Astrocyte of the cerebellum (primary cell): ENCODE measurements at regions not wholly inside any gene's neighbourhood (a gene's known extent, or its start where the extent isn't known, plus 50 kb on each side); places are given as distances from the start of the nearest gene placed in this dataset.

ENCODE experiments used
- DNase-seq: peaks from one replicate; pipeline ENCODE4 v3.0.0-alpha.2; 2011; ENCODE audit warnings: low read depth
- H3K4me3 ChIP-seq: 2 replicates; pipeline ENCODE4 v1.5.1; 2011; ENCODE audit warnings: mild to moderate bottlenecking, low read depth, low read length, moderate library complexity
- in situ Hi-C: cut with HindIII; loops from 2 replicates; pipeline ENCODE4 v1.10.0; 2017; ENCODE audit warnings: low sequenced_read_pairs
- TF ChIP-seq, protein P1 (sequence below): IDR thresholded peaks from 2 replicates; pipeline ENCODE4 v1.5.1; 2012; ENCODE audit warnings: low read length, low read depth, moderate library complexity, mild to moderate bottlenecking; ENCODE audit errors: missing control alignments

GRCh38 chr3:20696388-20697150 lies 510.6 kb upstream of the SGO1 start:
- H3K4me3 ChIP-seq, result no peak overlapping the region
- TF ChIP-seq, protein P1, sequence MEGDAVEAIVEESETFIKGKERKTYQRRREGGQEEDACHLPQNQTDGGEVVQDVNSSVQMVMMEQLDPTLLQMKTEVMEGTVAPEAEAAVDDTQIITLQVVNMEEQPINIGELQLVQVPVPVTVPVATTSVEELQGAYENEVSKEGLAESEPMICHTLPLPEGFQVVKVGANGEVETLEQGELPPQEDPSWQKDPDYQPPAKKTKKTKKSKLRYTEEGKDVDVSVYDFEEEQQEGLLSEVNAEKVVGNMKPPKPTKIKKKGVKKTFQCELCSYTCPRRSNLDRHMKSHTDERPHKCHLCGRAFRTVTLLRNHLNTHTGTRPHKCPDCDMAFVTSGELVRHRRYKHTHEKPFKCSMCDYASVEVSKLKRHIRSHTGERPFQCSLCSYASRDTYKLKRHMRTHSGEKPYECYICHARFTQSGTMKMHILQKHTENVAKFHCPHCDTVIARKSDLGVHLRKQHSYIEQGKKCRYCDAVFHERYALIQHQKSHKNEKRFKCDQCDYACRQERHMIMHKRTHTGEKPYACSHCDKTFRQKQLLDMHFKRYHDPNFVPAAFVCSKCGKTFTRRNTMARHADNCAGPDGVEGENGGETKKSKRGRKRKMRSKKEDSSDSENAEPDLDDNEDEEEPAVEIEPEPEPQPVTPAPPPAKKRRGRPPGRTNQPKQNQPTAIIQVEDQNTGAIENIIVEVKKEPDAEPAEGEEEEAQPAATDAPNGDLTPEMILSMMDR, result no peak
- DNase-seq, result no peak
- in situ Hi-C loops, result no loop called here

- TF ChIP-seq, protein P1, result no peak
- DNase-seq, result no peak
- no peak overlapping the region for H3K4me3 ChIP-seq
- in situ Hi-C loops, result no loop called here
Observed at GRCh38 chr3:20692675-20693074, 506.7 kb upstream of the SGO1 start.

DNA sequence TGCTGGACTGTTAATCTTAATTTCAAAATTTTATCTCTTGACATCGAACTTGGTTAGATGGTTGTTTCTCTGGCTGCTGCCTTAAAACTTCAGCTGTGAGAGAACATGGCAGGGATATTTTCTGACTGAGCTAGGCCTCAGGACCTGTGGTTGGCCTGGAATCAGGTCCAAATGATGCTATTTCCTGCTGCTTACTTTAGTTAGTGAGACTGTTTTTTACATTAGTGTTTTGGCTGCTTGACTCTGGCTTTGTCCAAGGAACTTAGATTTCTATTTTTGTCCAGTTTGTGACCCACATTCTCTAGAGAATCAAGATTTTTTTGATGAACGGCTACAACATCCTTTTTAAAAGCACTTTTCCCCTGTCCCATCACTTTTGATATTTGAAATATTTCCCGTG lies 497.9 kb upstream of the SGO1 start:
- no peak overlapping the region for H3K4me3 ChIP-seq
- in situ Hi-C loops, result no loop called here
- DNase-seq, result peak; percentile 83
- TF ChIP-seq, protein P1, result no peak

- no peak overlapping the region for H3K4me3 ChIP-seq
- TF ChIP-seq, protein P1, result no peak
- DNase-seq, result peak; percentile 75
- in situ Hi-C loops, result no loop called here
Observed at GRCh38 chr3:20682573-20682972, 496.6 kb upstream of the SGO1 start.

DNA sequence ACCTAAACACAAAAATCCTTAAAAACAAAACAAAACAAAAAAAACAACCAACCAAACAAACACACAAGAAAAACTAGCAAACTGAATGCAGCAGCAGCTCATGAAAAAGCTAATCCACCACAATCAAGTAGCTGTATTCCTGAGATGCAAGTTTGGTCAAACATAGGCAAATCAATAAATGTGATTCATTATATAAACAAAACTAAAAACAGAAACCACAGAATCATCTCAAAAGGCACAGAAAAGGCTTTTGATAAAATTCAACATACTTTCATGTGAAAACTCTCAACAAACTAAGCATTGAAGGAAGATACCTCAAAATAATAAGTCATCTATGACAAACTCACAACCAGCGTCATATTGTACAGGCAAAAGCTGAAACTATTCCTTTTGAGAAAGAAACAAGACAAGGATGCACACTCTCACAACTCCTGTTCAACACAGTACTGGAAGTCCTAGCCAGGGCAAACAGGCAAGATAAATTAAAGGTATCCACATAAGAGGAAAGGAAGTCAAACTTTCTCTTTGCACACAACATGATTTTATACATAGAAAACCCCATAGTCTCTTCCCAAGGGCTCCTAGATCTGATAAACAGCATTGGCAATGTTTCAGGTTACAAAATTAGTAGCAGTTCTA lies 495.1 kb upstream of the SGO1 start:
- TF ChIP-seq, protein P1, result no peak
- in situ Hi-C loops, result no loop called here
- H3K4me3 ChIP-seq, result no peak overlapping the region
- no peak for DNase-seq

DNA sequence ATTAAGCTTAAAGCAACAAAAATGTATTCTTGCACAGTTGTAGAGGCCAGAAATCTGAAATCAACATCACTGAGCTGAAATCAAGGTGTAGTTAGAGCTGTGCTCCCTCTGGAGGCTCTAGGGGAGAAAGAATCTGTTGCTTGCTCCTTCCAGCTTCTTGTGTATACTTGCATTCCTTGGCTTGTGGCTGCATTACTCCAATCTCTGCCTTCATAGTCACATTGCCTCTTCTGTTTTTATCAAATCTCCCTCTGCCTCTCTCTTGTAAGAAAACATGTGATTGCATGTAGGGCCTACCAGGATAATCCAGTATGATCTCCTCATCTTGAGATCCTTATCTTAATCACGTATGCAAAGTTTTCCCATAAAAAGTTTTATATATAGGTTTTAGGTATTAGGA lies 487.9 kb upstream of the SGO1 start:
- TF ChIP-seq, protein P1, result no peak
- no peak for DNase-seq
- in situ Hi-C loops, result no loop called here
- no peak overlapping the region for H3K4me3 ChIP-seq
